GM23338 (cell line): ENCODE measurements at regions not wholly inside any gene's neighbourhood (a gene's known extent, or its start where the extent isn't known, plus 50 kb on each side); places are given as distances from the start of the nearest gene placed in this dataset.

Experiments
- ATAC-seq: fragments of 200-7000 bp; cut with Tn5 transposase; 3 replicates; pipeline ENCODE4 v1.9.1; 2020
- DNase-seq: peaks from one replicate; pipeline ENCODE4 v3.0.0-alpha.2; 2015; ENCODE audit warnings: low spot score
- H2AFZ ChIP-seq: fragments of 200-600 bp; sonication (generic); 2 replicates; pipeline ENCODE4 v1.8.0; 2016; ENCODE audit warnings: antibody characterized with exemption, mild to moderate bottlenecking, moderate library complexity
- H3F3A ChIP-seq: fragments of 200-600 bp; sonication (generic); replicated peaks from 2 replicates; pipeline ENCODE4 v1.8.0; 2017; ENCODE audit warnings: antibody characterized with exemption, mixed run types, low read depth
- H3K27ac ChIP-seq: fragments of 200-600 bp; sonication (generic); 2 replicates; pipeline ENCODE4 v1.6.1; 2016; ENCODE audit warnings: low read depth
- H3K27me3 ChIP-seq: fragments of 200-600 bp; sonication (generic); 2 replicates; pipeline ENCODE4 v1.8.0; 2016; ENCODE audit warnings: mild to moderate bottlenecking, mixed run types, moderate library complexity; ENCODE audit not compliant: insufficient read depth
- H3K36me3 ChIP-seq: fragments of 200-600 bp; sonication (generic); 2 replicates; pipeline ENCODE4 v1.8.0; 2016; ENCODE audit warnings: mild to moderate bottlenecking; ENCODE audit not compliant: insufficient read depth
- H3K4me1 ChIP-seq: fragments of 200-600 bp; sonication (generic); 2 replicates; pipeline ENCODE4 v1.8.0; 2016; ENCODE audit warnings: mild to moderate bottlenecking, moderate library complexity; ENCODE audit not compliant: insufficient read depth
- H3K4me2 ChIP-seq: fragments of 200-600 bp; sonication (generic); 2 replicates; pipeline ENCODE4 v1.7.1; 2017; ENCODE audit warnings: mixed run types
- H3K4me3 ChIP-seq: fragments of 200-600 bp; sonication (generic); 2 replicates; pipeline ENCODE4 v1.6.1; 2016; ENCODE audit warnings: mixed run types
- H3K79me2 ChIP-seq: fragments of 200-600 bp; sonication (generic); replicated peaks from 2 replicates; pipeline ENCODE4 v1.8.0; 2017; ENCODE audit warnings: mild to moderate bottlenecking; ENCODE audit not compliant: insufficient read depth
- H3K9me2 ChIP-seq: fragments of 200-600 bp; sonication (generic); 2 replicates; pipeline ENCODE4 v1.8.0; 2017; ENCODE audit not compliant: insufficient read depth
- H4K20me1 ChIP-seq: fragments of 200-600 bp; sonication (generic); replicated peaks from 2 replicates; pipeline ENCODE4 v1.8.0; 2017; ENCODE audit warnings: mild to moderate bottlenecking; ENCODE audit not compliant: insufficient read depth
- H3K27ac Mint-ChIP-seq: 2 replicates; pipeline ENCODE4 v1.8.0; 2020; ENCODE audit warnings: inconsistent platforms, mild to moderate bottlenecking, moderate library complexity, mixed read lengths
- H3K27me3 Mint-ChIP-seq: 3 replicates; pipeline ENCODE4 v1.8.0; 2022; ENCODE audit warnings: low read depth, mild to moderate bottlenecking, moderate library complexity, mixed read lengths, inconsistent platforms; ENCODE audit not compliant: insufficient read depth, poor library complexity
- H3K36me3 Mint-ChIP-seq: 3 replicates; pipeline ENCODE4 v1.8.0; 2021; ENCODE audit warnings: low read depth, mild to moderate bottlenecking, inconsistent platforms, moderate library complexity, mixed read lengths
- H3K4me1 Mint-ChIP-seq: 3 replicates; pipeline ENCODE4 v1.8.0; 2020; ENCODE audit warnings: mild to moderate bottlenecking, inconsistent platforms, mixed read lengths
- H3K4me3 Mint-ChIP-seq: 3 replicates; pipeline ENCODE4 v1.8.0; 2021; ENCODE audit warnings: moderate library complexity, mild to moderate bottlenecking, inconsistent platforms, mixed read lengths
- H3K9me3 Mint-ChIP-seq: 3 replicates; pipeline ENCODE4 v1.8.0; 2020; ENCODE audit warnings: moderate library complexity, mild to moderate bottlenecking, inconsistent platforms, mixed read lengths
- CREB1 ChIP-seq: fragments of 250-450 bp; sonication (Bioruptor Pico); IDR thresholded peaks from 2 replicates; pipeline ENCODE4 v1.5.0; 2020; ENCODE audit warnings: low read depth, mild to moderate bottlenecking, moderate library complexity
- CTCF ChIP-seq, 2 experiments: fragments of 200-600 bp in 1 of 2; sonication (generic) in 1 of 2; conservative IDR thresholded peaks; 2 replicates each; pipeline versions ENCODE4 v1.5.1 to v1.6.1; 2016 to 2017; ENCODE audit warnings: antibody characterized with exemption in 2 of 2, low read depth in 2 of 2, mild to moderate bottlenecking in 2 of 2, moderate library complexity in 1 of 2
- ETS1 ChIP-seq: IDR thresholded peaks from 2 replicates; pipeline ENCODE4 v1.6.1; 2016; ENCODE audit warnings: antibody characterized with exemption
- EZH2 ChIP-seq: fragments of 200-600 bp; sonication (generic); IDR thresholded peaks from one replicate; pipeline ENCODE4 v1.8.0; 2017; ENCODE audit warnings: antibody characterized with exemption, mild to moderate bottlenecking, low read depth; ENCODE audit not compliant: unreplicated experiment
- EZH2phosphoT487 ChIP-seq: fragments of 200-600 bp; sonication (generic); IDR thresholded peaks from one replicate; pipeline ENCODE4 v1.8.1; 2018; ENCODE audit warnings: antibody characterized with exemption; ENCODE audit not compliant: unreplicated experiment
- JUNB ChIP-seq: IDR thresholded peaks from one replicate; pipeline ENCODE4 v1.6.1; 2016; ENCODE audit warnings: antibody characterized with exemption; ENCODE audit not compliant: unreplicated experiment
- NANOG ChIP-seq: IDR thresholded peaks from 2 replicates; pipeline ENCODE4 v1.6.1; 2016; ENCODE audit warnings: antibody characterized with exemption, borderline replicate concordance
- POLR2AphosphoS5 ChIP-seq: IDR thresholded peaks from 2 replicates; pipeline ENCODE4 v1.6.1; 2016; ENCODE audit warnings: antibody characterized with exemption, low read depth
- REST ChIP-seq: IDR thresholded peaks from one replicate; pipeline ENCODE4 v1.6.1; 2018; ENCODE audit warnings: antibody characterized with exemption; ENCODE audit not compliant: unreplicated experiment
- STAT1 ChIP-seq: IDR thresholded peaks from one replicate; pipeline ENCODE4 v1.6.1; 2016; ENCODE audit warnings: antibody characterized with exemption; ENCODE audit not compliant: unreplicated experiment
- ZNF114 ChIP-seq: fragments of 250-450 bp; sonication (Bioruptor Pico); IDR thresholded peaks from 2 replicates; pipeline ENCODE4 v1.5.0; 2020; ENCODE audit warnings: mild to moderate bottlenecking, moderate library complexity
- ZNF331 ChIP-seq: fragments of 250-450 bp; sonication (Bioruptor Pico); IDR thresholded peaks from 2 replicates; pipeline ENCODE4 v1.5.0; 2020; ENCODE audit warnings: low read depth, mild to moderate bottlenecking, moderate library complexity
- ZNF462 ChIP-seq: fragments of 250-450 bp; sonication (Bioruptor Pico); IDR thresholded peaks from 2 replicates; pipeline ENCODE4 v1.5.0; 2020; ENCODE audit warnings: mild to moderate bottlenecking, moderate library complexity

DNA sequence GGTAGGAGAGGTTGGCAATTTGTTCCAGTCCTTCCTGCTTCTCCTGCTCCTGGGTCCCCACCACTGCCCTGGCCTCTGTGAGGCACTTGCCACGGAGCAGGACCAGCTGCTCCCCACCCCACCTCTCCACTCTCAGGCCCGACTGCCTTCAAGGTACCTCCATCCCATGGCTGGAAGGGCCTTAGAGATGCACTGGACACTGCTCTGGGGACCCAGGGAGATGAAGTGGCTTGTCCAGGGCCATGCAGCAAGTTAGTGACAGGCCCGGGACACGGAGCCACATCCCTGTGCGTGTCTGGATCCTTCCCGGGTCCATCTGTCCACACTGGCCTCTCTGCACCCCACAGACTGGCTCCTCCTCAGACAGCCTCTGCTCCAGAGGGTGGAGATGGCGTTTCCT is 105.3 kb downstream of the CPZ start:
- H3K9me3 Mint-ChIP-seq = no peaks in the 10 kb centered on the region; the same call in 1 of the 3 replicates
- Histone ChIP-seq H4K20me1 (no peaks in the 10 kb centered on the region), H3K4me1 (no peaks in the 10 kb centered on the region), H3K36me3 (no peaks in the 10 kb centered on the region), H3K27ac (no peak overlapping the region), H3K79me2 (no peaks in the 10 kb centered on the region), H3K4me2 (no peak overlapping the region), H3K27me3 (no peaks in the 10 kb centered on the region), H2AFZ (no peak overlapping the region), H3K9me2 (no peaks in the 10 kb centered on the region), H3K4me3 (no peak overlapping the region), H3F3A (no peaks in the 10 kb centered on the region)
- H3K27me3 Mint-ChIP-seq = peaks cover 9% of the 10 kb centered on the region
- peaks cover 5% of the 10 kb centered on the region; the same call in 2 of the 3 replicates for H3K4me1 Mint-ChIP-seq
- TF ChIP-seq REST (no peak), ZNF114 (CRISPR knock-in tag) (no peak), POLR2AphosphoS5 (no peak), ETS1 (no peak), CTCF (conservative IDR thresholded peaks at IDR 0.05; ENCODE audit: low read depth in 2 of 2) (no peak), STAT1 (no peak), CREB1 (CRISPR knock-in tag) (no peak), EZH2phosphoT487 (no peak), ZNF331 (no peak), NANOG (no peak), JUNB (no peak), ZNF462 (CRISPR knock-in tag) (no peak), EZH2 (no peak)
- no peak overlapping the region for H3K27ac Mint-ChIP-seq
- ATAC-seq (no peak), DNase-seq (no peak)
- H3K4me3 Mint-ChIP-seq = no peak overlapping the region
- H3K36me3 Mint-ChIP-seq = no peaks in the 10 kb centered on the region; the same call in 2 of the 3 replicates
